ENCODE measurements at regions not wholly inside any gene's neighbourhood (a gene's known extent, or its start where the extent isn't known, plus 50 kb on each side); places are given as distances from the start of the nearest gene placed in this dataset.

- TF ChIP-seq CTCF (IDR thresholded peaks at IDR 0.05): no peak
- no peak for TF ChIP-seq POLR2A (IDR thresholded peaks at IDR 0.05)
These were observed 249.8 kb upstream of the PRDM9 start for GRCh38 chr5:23257656-23258055.
